ENCODE measurements at regions not wholly inside any gene's neighbourhood (a gene's known extent, or its start where the extent isn't known, plus 50 kb on each side); places are given as distances from the start of the nearest gene placed in this dataset.
A peak's percentile ranks its signal among the peaks of the same experiment; 100 is the strongest.

GRCh38 chr1:88302843-88303486 is 381.1 kb upstream of the PKN2 start:
- Histone ChIP-seq H3K9ac (ENCODE audit: low read length in 3 of 3) (no peak overlapping the region), H3K9me3 (ENCODE audit: control insufficient read depth in 2 of 3, insufficient read depth in 1 of 3, low read length in 3 of 3) (no peaks in the 10 kb centered on the region), H3K36me3 (ENCODE audit: control insufficient read depth in 2 of 3, insufficient read depth in 3 of 3, low read length in 3 of 3) (no peaks in the 10 kb centered on the region), H3K4me1 (ENCODE audit: control insufficient read depth in 2 of 3, insufficient read depth in 2 of 3, low read depth in 1 of 3, low read length in 3 of 3) (no peaks in the 10 kb centered on the region), H3K27me3 (ENCODE audit: control insufficient read depth, insufficient read depth, low read length) (no peaks in the 10 kb centered on the region), H3K4me3 (ENCODE audit: low read length in 3 of 3) (no peak overlapping the region), H3K27ac (ENCODE audit: low read depth in 2 of 2, low read length in 2 of 2) (no peak overlapping the region)
- FAIRE-seq (peak; percentile 47), DNase-seq (peak in 3 of 5 donors; percentile 20 to 77 (median 63))
- peak; percentile 27 for TF ChIP-seq CTCF (IDR thresholded peaks at IDR 0.05; ENCODE audit: borderline replicate concordance, extremely low read depth, insufficient read depth)
- intact Hi-C loops (cut with DNase I) = no loop called here

DNA sequence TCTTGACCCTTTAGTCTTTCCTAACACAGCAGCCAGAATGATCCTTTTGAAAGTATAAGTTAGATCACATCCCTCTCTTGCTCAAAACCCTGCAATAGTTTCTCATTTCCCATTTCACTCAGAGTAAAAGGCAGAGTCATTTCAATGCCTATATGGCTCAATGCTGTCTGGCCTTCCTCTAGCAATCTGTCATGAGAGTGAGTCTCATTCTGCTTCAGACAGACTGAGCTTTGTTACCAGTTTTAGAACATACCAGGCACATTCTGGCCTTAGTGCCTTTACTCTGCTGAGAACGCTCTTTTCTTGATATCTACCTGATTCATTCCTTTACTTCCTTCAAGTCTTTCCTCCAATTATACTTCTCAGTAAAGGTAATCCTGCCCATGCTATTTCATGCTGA is 372.8 kb upstream of the PKN2 start:
- FAIRE-seq (no peak), DNase-seq (no peak)
- Histone ChIP-seq H3K4me1 (ENCODE audit: control insufficient read depth in 2 of 3, insufficient read depth in 2 of 3, low read depth in 1 of 3, low read length in 3 of 3) (no peaks in the 10 kb centered on the region), H3K9ac (ENCODE audit: low read length in 3 of 3) (no peak overlapping the region), H3K4me3 (ENCODE audit: low read length in 3 of 3) (no peak overlapping the region), H3K36me3 (ENCODE audit: control insufficient read depth in 2 of 3, insufficient read depth in 3 of 3, low read length in 3 of 3) (no peaks in the 10 kb centered on the region), H3K27me3 (ENCODE audit: control insufficient read depth, insufficient read depth, low read length) (no peaks in the 10 kb centered on the region), H3K9me3 (ENCODE audit: control insufficient read depth in 2 of 3, insufficient read depth in 1 of 3, low read length in 3 of 3) (no peaks in the 10 kb centered on the region), H3K27ac (ENCODE audit: low read depth in 2 of 2, low read length in 2 of 2) (no peak overlapping the region)
- no peak for TF ChIP-seq CTCF (IDR thresholded peaks at IDR 0.05; ENCODE audit: borderline replicate concordance, extremely low read depth, insufficient read depth)
- intact Hi-C loops (cut with DNase I) = no loop called here

- intact Hi-C loops (cut with DNase I) = no loop called here
- DNase-seq = no peak
- H3K27ac ChIP-seq (ENCODE audit: low read depth in 2 of 2, low read length in 2 of 2) = no peak overlapping the region
Observed at GRCh38 chr1:88311907-88312306, 372.2 kb upstream of the PKN2 start.

More at GRCh38 chr1:88311907-88312306, 372.2 kb upstream of the PKN2 start:
- no peaks in the 10 kb centered on the region for H3K27me3 ChIP-seq (ENCODE audit: control insufficient read depth, insufficient read depth, low read length)
- H3K9ac ChIP-seq (ENCODE audit: low read length in 3 of 3) = no peak overlapping the region
- FAIRE-seq = no peak
- H3K4me3 ChIP-seq (ENCODE audit: low read length in 3 of 3) = no peak overlapping the region
- TF ChIP-seq CTCF (IDR thresholded peaks at IDR 0.05; ENCODE audit: borderline replicate concordance, extremely low read depth, insufficient read depth) = no peak
- H3K9me3 ChIP-seq (ENCODE audit: control insufficient read depth in 2 of 3, insufficient read depth in 1 of 3, low read length in 3 of 3) = no peaks in the 10 kb centered on the region
- H3K36me3 ChIP-seq (ENCODE audit: control insufficient read depth in 2 of 3, insufficient read depth in 3 of 3, low read length in 3 of 3) = no peaks in the 10 kb centered on the region
- H3K4me1 ChIP-seq (ENCODE audit: control insufficient read depth in 2 of 3, insufficient read depth in 2 of 3, low read depth in 1 of 3, low read length in 3 of 3) = no peaks in the 10 kb centered on the region
